ENCODE measurements at regions not wholly inside any gene's neighbourhood (a gene's known extent, or its start where the extent isn't known, plus 50 kb on each side); places are given as distances from the start of the nearest gene placed in this dataset.

DNA sequence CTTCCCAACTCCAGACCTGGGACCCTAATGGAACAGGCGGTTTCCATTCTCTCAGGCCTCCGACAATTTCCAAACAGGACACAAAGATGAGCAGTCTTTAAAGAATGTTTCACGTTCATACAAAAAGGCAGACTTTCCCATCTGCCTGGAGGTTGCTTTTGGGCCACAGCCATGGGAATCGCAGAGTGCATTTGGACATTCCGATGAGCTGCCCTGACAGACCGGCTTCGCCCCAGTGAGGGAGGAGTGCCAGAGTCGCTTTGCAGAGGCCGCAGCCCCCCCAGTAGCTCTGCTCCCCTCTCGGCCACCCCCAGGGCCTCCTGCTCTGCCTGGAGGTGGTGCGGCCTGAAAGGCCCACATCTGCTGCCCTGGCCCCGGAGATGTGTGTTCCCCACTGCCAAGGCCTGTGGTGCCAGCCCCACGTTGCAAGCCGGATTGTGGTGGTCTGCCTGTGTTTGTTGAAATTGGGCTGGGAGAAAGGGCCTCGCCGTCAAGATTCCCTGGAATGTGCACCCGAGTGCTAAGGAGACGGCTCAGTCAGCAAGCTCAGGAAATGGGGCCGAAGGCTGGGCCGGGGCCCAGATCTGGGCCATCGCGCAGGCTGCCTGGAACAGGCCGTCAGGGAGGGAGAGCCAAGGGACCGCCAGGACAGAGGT, 89.8 kb downstream of the C16orf95 start:
- TF ChIP-seq, protein P1, sequence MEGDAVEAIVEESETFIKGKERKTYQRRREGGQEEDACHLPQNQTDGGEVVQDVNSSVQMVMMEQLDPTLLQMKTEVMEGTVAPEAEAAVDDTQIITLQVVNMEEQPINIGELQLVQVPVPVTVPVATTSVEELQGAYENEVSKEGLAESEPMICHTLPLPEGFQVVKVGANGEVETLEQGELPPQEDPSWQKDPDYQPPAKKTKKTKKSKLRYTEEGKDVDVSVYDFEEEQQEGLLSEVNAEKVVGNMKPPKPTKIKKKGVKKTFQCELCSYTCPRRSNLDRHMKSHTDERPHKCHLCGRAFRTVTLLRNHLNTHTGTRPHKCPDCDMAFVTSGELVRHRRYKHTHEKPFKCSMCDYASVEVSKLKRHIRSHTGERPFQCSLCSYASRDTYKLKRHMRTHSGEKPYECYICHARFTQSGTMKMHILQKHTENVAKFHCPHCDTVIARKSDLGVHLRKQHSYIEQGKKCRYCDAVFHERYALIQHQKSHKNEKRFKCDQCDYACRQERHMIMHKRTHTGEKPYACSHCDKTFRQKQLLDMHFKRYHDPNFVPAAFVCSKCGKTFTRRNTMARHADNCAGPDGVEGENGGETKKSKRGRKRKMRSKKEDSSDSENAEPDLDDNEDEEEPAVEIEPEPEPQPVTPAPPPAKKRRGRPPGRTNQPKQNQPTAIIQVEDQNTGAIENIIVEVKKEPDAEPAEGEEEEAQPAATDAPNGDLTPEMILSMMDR (IDR thresholded peaks at IDR 0.05; ENCODE audit: insufficient read depth, low read length, missing control alignments) = no peak
- DNase-seq (ENCODE audit: low read depth, low spot score) = peak; percentile 34
- no peak overlapping the region for H3K4me3 ChIP-seq (ENCODE audit: low read depth, low read length)
- POLR2A ChIA-PET = interaction anchor here (0.6 to 0.7 kb wide), 2 partner anchors 77 to 165 kb away, joined by 3 read pairs; no protein-coding TSS in a partner anchor
- CTCF ChIA-PET = interaction anchor here (0.6 to 1.3 kb wide), 5 partner anchors 24 to 665 kb away, joined by 3 to 6 read pairs (median 3); no protein-coding TSS in a partner anchor

DNA sequence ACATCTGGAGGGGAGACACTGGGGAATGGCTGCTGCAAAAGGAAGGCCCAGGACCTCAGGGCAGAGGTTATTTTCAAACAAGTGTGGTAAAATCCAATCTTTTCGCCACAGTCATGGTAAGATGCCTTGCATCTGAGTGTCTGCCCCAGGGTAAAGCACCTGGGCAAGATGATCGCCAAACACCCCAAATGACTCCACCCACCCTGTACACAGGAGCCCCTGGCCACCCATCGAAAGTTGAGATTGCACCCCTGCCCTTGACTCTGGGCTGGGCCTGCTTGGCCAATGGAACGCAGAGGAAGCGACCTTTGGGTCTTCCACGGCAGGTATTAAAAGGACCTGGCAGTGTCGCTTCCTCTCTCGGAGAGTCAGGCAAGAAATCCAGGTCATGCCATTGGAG, 88.8 kb downstream of the C16orf95 start:
- DNase-seq (ENCODE audit: low read depth, low spot score) = no peak
- TF ChIP-seq, protein P1 (IDR thresholded peaks at IDR 0.05; ENCODE audit: insufficient read depth, low read length, missing control alignments) = no peak
- CTCF ChIA-PET = interaction anchor here (1.2 to 1.8 kb wide), 2 partner anchors 166 to 211 kb away, joined by 3 to 8 read pairs; no protein-coding TSS in a partner anchor
- POLR2A ChIA-PET = no interaction called here
- no peak overlapping the region for H3K4me3 ChIP-seq (ENCODE audit: low read depth, low read length)

DNA sequence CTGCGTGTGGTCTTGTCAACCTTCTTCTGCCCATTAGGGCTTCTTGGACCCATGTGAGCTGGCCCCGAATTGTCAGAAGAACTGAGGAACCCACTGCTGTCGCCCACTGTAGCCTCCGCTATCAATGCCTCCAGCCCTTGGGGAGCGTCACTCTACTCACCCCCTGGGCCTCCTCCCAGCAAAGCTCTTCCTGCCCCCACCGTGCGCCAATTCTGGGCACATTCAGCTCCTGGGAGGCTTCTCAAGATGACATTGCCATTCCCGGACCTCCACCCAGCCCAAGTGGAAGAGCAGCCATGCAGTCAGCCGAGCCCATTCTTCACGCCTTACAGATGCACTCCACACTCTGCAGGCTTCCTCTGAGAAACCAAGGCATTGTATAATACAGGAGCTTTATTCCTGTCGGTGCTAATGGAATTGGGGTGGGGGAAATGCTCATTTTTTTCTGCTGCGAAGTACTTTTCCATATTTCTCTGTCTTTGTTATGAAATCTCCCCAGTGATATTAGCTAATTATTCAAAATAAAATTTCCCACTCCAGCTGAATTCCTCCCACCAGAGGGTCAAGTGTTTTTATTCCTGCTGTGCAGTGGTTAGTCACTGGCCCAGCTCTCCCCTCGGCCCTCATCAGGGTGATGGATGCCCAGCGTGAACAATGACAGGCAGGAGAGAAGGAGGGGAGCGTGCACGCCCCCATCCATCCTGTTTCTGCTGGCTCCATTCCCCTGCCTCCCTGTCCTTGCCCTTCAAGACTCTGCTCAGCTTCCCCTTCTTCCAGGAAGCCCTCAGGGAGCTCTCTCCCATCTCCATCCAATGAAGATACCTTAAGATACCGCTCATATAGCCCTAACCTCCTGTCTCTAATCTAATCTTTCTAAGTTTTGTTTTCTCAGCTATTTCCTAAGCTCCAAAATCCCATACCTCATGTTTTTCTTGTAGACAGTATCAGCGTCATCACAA, 87.7 kb downstream of the C16orf95 start:
- ChIA-PET CTCF (interaction anchor here (1.1 to 1.8 kb wide), 3 partner anchors 11 to 167 kb away, joined by 3 to 8 read pairs (median 5); no protein-coding TSS in a partner anchor), POLR2A (no interaction called here)
- DNase-seq (ENCODE audit: low read depth, low spot score) = no peak
- TF ChIP-seq, protein P1 (IDR thresholded peaks at IDR 0.05; ENCODE audit: insufficient read depth, low read length, missing control alignments) = no peak
- H3K4me3 ChIP-seq (ENCODE audit: low read depth, low read length) = no peak overlapping the region

DNA sequence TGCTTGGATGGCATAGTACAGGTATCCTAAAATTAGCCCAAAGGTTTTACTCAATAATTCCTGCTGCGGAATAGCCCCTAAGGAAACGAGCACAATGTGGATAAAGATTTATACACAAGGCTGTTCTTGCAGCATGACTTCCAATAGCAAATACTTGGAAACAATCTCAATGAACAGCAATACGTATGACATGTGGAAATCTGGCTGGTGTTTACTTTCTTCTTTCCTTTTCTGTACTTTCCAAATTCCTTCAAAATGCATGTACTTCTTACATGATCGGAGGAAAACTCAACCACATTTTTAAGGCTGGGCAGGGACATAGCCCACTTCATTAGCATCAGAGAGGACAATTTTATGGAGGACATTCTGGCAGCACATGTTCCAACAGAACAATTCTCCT, 86.6 kb downstream of the C16orf95 start:
- ChIA-PET POLR2A (no interaction called here), CTCF (interaction anchor here (1.0 kb wide), 1 partner anchor 14 kb away, joined by 3 read pairs; no protein-coding TSS in a partner anchor)
- no peak for DNase-seq (ENCODE audit: low read depth, low spot score)
- no peak overlapping the region for H3K4me3 ChIP-seq (ENCODE audit: low read depth, low read length)
- TF ChIP-seq, protein P1 (IDR thresholded peaks at IDR 0.05; ENCODE audit: insufficient read depth, low read length, missing control alignments) = no peak

DNA sequence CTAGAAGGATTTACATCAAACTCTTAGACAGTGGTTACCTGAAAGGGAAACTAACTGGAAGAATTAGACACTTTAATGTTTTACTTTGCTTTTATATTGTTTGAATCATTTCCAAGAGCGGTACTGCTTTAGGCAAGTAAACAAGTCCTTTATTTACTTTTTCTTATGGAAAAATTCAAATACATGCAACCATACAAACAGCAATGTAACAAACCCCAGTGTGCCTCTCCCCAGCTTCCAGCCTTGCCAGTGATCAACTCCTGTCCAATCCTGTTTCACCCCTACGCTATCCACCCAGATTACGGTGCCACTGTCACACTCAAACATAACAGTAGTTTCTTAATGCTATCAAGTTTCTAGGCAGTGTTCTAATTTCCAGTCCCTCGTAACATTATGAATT, 85.9 kb downstream of the C16orf95 start:
- TF ChIP-seq, protein P1 (IDR thresholded peaks at IDR 0.05; ENCODE audit: insufficient read depth, low read length, missing control alignments) = no peak

More for the DNA sequence above, 85.9 kb downstream of the C16orf95 start:
- DNase-seq (ENCODE audit: low read depth, low spot score) = no peak
- H3K4me3 ChIP-seq (ENCODE audit: low read depth, low read length) = no peak overlapping the region
- POLR2A ChIA-PET = no interaction called here
- CTCF ChIA-PET = interaction anchor here (0.6 to 1.0 kb wide), 2 partner anchors 15 to 169 kb away, joined by 3 read pairs; no protein-coding TSS in a partner anchor
